ENCODE measurements at regions not wholly inside any gene's neighbourhood (a gene's known extent, or its start where the extent isn't known, plus 50 kb on each side); places are given as distances from the start of the nearest gene placed in this dataset.

GRCh38 chr13:90652036-90652435 is 695.5 kb upstream of the MIR17HG start:
- TF ChIP-seq CTCF (IDR thresholded peaks at IDR 0.05; ENCODE audit: insufficient read depth, low read length, poor library complexity, severe bottlenecking) (no peak), EZH2phosphoT487 (conservative IDR thresholded peaks at IDR 0.05; ENCODE audit: low read length) (no peak)
